ENCODE measurements at regions not wholly inside any gene's neighbourhood (a gene's known extent, or its start where the extent isn't known, plus 50 kb on each side); places are given as distances from the start of the nearest gene placed in this dataset.

GRCh38 chr18:42341423-42341822, 386.4 kb downstream of the PIK3C3 start:
- TF ChIP-seq CTCF (IDR thresholded peaks at IDR 0.05; ENCODE audit: insufficient read depth, low read depth, low read length) = no peak
- CTCF ChIA-PET = no interaction called here
- Histone ChIP-seq H3K4me3 (ENCODE audit: low read depth, low read length) (no peak overlapping the region), H3K36me3 (ENCODE audit: control insufficient read depth, insufficient read depth, low read length) (no peaks in the 10 kb centered on the region), H3K27me3 (ENCODE audit: control insufficient read depth, insufficient read depth, low read length) (no peaks in the 10 kb centered on the region)
- POLR2A ChIA-PET = no interaction called here
- no peak for DNase-seq (ENCODE audit: low read depth)

GRCh38 chr18:42348722-42349121, 393.7 kb downstream of the PIK3C3 start:
- no peaks in the 10 kb centered on the region for H3K27me3 ChIP-seq (ENCODE audit: control insufficient read depth, insufficient read depth, low read length)
- no peak for DNase-seq (ENCODE audit: low read depth)
- TF ChIP-seq CTCF (IDR thresholded peaks at IDR 0.05; ENCODE audit: insufficient read depth, low read depth, low read length) = no peak
- no peaks in the 10 kb centered on the region for H3K36me3 ChIP-seq (ENCODE audit: control insufficient read depth, insufficient read depth, low read length)
- H3K4me3 ChIP-seq (ENCODE audit: low read depth, low read length) = no peak overlapping the region
- CTCF ChIA-PET = interaction anchor here (0.6 kb wide), 1 partner anchor 214 kb away, joined by 3 read pairs; no protein-coding TSS in a partner anchor
- POLR2A ChIA-PET = no interaction called here

- no peaks in the 10 kb centered on the region for H3K36me3 ChIP-seq (ENCODE audit: control insufficient read depth, insufficient read depth, low read length)
- ChIA-PET POLR2A (no interaction called here), CTCF (no interaction called here)
- no peak for DNase-seq (ENCODE audit: low read depth)
- H3K4me3 ChIP-seq (ENCODE audit: low read depth, low read length) = no peak overlapping the region
- H3K27me3 ChIP-seq (ENCODE audit: control insufficient read depth, insufficient read depth, low read length) = no peaks in the 10 kb centered on the region
- TF ChIP-seq CTCF (IDR thresholded peaks at IDR 0.05; ENCODE audit: insufficient read depth, low read depth, low read length) = no peak
These were observed 396.4 kb downstream of the PIK3C3 start for GRCh38 chr18:42351455-42351854.

- no peak for TF ChIP-seq CTCF (IDR thresholded peaks at IDR 0.05; ENCODE audit: insufficient read depth, low read depth, low read length)
- Histone ChIP-seq H3K36me3 (ENCODE audit: control insufficient read depth, insufficient read depth, low read length) (no peaks in the 10 kb centered on the region), H3K27me3 (ENCODE audit: control insufficient read depth, insufficient read depth, low read length) (no peaks in the 10 kb centered on the region), H3K4me3 (ENCODE audit: low read depth, low read length) (no peak overlapping the region)
- DNase-seq (ENCODE audit: low read depth) = no peak
- CTCF ChIA-PET = no interaction called here
- POLR2A ChIA-PET = no interaction called here
These were observed 405.7 kb downstream of the PIK3C3 start for GRCh38 chr18:42360716-42361115.

- DNase-seq (ENCODE audit: low read depth) = no peak
- Histone ChIP-seq H3K36me3 (ENCODE audit: control insufficient read depth, insufficient read depth, low read length) (no peaks in the 10 kb centered on the region), H3K27me3 (ENCODE audit: control insufficient read depth, insufficient read depth, low read length) (no peaks in the 10 kb centered on the region), H3K4me3 (ENCODE audit: low read depth, low read length) (no peak overlapping the region)
- TF ChIP-seq CTCF (IDR thresholded peaks at IDR 0.05; ENCODE audit: insufficient read depth, low read depth, low read length) = no peak
- CTCF ChIA-PET = no interaction called here
- POLR2A ChIA-PET = no interaction called here
These were observed 408.7 kb downstream of the PIK3C3 start for GRCh38 chr18:42363446-42364441.
